ENCODE measurements at regions not wholly inside any gene's neighbourhood (a gene's known extent, or its start where the extent isn't known, plus 50 kb on each side); places are given as distances from the start of the nearest gene placed in this dataset.

DNA sequence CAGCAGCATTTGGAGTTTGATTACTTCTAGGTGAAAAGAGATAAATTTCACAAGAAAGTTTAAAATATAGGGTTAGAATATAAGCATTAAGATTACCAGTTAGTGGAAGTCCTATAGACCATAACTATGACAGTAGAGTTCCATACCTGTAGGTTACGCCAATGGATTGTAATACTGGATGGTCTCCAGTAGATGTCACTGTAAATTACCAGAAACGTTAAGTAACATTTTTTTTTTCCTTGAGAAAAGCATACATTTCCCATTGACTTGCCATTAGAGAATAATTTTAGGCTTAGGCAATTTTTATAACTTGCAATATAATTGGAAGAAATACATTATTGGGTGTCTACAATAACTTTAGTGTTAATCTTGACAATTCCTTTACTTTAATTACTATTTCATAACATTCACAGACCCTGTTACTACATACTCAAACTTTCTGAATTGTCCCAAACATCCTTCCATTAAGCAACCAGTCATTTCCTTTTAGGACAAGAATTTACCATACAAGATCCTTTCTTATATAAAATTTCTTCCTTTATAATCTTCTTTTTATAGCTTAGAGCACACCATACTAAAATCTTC lies 304.1 kb upstream of the TECRL start:
- H3K4me3 ChIP-seq: no peak overlapping the region
- TF ChIP-seq, protein P1, sequence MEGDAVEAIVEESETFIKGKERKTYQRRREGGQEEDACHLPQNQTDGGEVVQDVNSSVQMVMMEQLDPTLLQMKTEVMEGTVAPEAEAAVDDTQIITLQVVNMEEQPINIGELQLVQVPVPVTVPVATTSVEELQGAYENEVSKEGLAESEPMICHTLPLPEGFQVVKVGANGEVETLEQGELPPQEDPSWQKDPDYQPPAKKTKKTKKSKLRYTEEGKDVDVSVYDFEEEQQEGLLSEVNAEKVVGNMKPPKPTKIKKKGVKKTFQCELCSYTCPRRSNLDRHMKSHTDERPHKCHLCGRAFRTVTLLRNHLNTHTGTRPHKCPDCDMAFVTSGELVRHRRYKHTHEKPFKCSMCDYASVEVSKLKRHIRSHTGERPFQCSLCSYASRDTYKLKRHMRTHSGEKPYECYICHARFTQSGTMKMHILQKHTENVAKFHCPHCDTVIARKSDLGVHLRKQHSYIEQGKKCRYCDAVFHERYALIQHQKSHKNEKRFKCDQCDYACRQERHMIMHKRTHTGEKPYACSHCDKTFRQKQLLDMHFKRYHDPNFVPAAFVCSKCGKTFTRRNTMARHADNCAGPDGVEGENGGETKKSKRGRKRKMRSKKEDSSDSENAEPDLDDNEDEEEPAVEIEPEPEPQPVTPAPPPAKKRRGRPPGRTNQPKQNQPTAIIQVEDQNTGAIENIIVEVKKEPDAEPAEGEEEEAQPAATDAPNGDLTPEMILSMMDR (IDR thresholded peaks at IDR 0.05): peak in 2 of 3 experiments; percentile 44 to 60
- TF ChIP-seq EP300 (IDR thresholded peaks at IDR 0.05): no peak
- WGBS: 2% methylated on average over 2 of the region's 2 CpGs
- no peaks in the 10 kb centered on the region for H3K27me3 ChIP-seq
- intact Hi-C loops (cut with DNase I): no loop called here
- DNase-seq (ENCODE audit: extremely low spot score): no peak
- H3K27ac ChIP-seq (replicated peaks in 1 of 4): no peak overlapping the region
- H3K9me3 ChIP-seq: no peaks in the 10 kb centered on the region
- H3K36me3 ChIP-seq: no peaks in the 10 kb centered on the region
- no peaks in the 10 kb centered on the region for H3K4me1 ChIP-seq

DNA sequence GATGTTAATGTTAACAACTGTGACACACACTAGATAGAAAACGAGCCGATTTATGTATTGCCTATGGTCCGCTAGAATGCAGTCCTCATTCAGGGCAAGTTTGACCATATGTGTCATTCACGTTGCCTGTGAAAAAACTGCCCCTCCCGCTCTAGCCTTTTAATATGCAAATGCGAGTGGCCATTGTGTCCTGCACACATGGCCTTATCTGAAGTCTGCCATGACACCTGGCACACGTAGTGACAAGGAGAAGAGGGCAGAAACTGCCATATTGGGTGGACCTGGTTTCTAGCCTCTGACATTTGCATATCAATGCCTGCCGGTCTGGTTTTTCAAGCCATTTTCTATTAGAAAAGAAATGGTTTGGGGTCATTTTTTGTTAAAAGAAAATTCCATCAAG lies 303.3 kb upstream of the TECRL start:
- H3K9me3 ChIP-seq: no peaks in the 10 kb centered on the region
- H3K36me3 ChIP-seq: no peaks in the 10 kb centered on the region
- WGBS: 70% methylated on average over 8 of the region's 8 CpGs
- TF ChIP-seq EP300 (IDR thresholded peaks at IDR 0.05): no peak
- TF ChIP-seq, protein P1 (IDR thresholded peaks at IDR 0.05): no peak
- TF ChIP-seq POLR2AphosphoS5 (IDR thresholded peaks at IDR 0.05): no peak
- no peak for TF ChIP-seq POLR2A (IDR thresholded peaks at IDR 0.05; ENCODE audit: low read depth)
- no peak overlapping the region for H3K4me3 ChIP-seq
- no peak for DNase-seq (ENCODE audit: extremely low spot score)
- H3K27ac ChIP-seq (replicated peaks in 1 of 4): no peak overlapping the region
- intact Hi-C loops (cut with DNase I): no loop called here
- H3K4me1 ChIP-seq: no peaks in the 10 kb centered on the region
- no peaks in the 10 kb centered on the region for H3K27me3 ChIP-seq

DNA sequence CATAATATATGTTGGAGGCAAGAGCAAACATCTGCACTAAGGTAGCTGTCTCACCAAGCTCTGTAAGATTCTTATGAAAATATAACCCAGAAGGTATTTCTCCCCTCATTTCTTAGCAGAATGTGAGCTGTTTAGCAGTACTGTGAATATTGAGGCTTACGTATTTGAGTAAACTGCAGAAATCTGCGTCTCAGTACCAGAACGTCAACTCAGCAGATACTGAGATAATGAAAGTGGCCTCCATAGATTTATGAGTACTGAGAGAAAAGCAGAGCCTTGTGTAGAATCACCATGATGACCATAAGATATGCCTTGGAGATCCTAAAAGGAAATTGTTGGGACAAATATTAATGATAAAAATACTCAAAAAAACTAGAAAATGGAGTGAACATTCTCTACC lies 296.7 kb upstream of the TECRL start:
- no peaks in the 10 kb centered on the region for H3K27me3 ChIP-seq
- no peaks in the 10 kb centered on the region for H3K9me3 ChIP-seq
- DNase-seq (ENCODE audit: extremely low spot score): no peak
- 94% methylated on average over 3 of the region's 3 CpGs for WGBS
- TF ChIP-seq, protein P1 (IDR thresholded peaks at IDR 0.05): no peak
- TF ChIP-seq POLR2AphosphoS5 (IDR thresholded peaks at IDR 0.05) (no peak), EP300 (IDR thresholded peaks at IDR 0.05) (no peak), POLR2A (IDR thresholded peaks at IDR 0.05; ENCODE audit: low read depth) (no peak)
- H3K27ac ChIP-seq (replicated peaks in 1 of 4): no peak overlapping the region
- no peaks in the 10 kb centered on the region for H3K36me3 ChIP-seq
- intact Hi-C loops (cut with DNase I): no loop called here
- no peak overlapping the region for H3K4me3 ChIP-seq
- no peaks in the 10 kb centered on the region for H3K4me1 ChIP-seq

DNA sequence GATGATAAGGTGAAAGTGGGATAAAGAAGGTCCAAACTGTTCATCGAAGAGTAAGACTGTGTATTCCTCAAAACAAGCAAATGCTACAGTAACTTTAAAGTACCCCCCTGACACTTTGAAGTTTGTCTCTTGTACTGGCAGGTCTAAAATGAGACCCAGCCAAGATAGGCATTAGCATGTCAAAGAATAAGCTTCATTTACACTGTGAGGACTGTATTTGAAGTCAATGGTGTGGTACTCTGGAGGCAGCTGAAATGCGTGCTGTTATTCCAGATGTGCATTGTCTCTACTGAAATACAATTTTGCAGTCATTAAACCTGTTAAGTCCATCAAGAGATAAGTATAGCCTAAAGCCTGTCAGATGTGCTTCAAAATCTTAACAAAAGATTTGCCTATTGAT lies 288.9 kb upstream of the TECRL start:
- no peak overlapping the region for H3K4me3 ChIP-seq
- no peak for DNase-seq (ENCODE audit: extremely low spot score)
- H3K27ac ChIP-seq (replicated peaks in 1 of 4): no peak overlapping the region
- H3K36me3 ChIP-seq: no peaks in the 10 kb centered on the region
- no peaks in the 10 kb centered on the region for H3K9me3 ChIP-seq
- H3K4me1 ChIP-seq: no peaks in the 10 kb centered on the region
- TF ChIP-seq, protein P1 (IDR thresholded peaks at IDR 0.05): no peak
- TF ChIP-seq POLR2AphosphoS5 (IDR thresholded peaks at IDR 0.05): no peak
- TF ChIP-seq EP300 (IDR thresholded peaks at IDR 0.05): no peak
- no peak for TF ChIP-seq POLR2A (IDR thresholded peaks at IDR 0.05; ENCODE audit: low read depth)
- intact Hi-C loops (cut with DNase I): no loop called here
- no peaks in the 10 kb centered on the region for H3K27me3 ChIP-seq
- WGBS: 79% methylated on average over 2 of the region's 2 CpGs

DNA sequence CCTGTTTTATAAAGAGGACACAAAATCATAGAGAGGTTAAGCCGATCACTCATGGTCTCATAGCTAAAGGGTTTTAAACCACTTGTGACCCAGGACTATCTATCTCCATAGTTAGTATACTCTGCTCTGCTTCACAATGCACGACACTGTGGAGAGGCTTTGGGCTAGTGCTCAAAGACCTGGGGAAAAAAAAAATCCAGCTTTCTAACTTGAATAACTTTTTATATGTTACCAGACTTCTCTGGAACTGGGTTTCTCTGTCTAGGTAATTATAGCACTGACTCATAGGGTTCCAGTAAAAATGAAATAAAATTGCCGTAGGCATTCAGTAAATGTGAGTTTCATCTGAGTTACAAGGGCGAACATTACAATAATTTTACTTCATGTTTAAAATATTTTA lies 273.7 kb upstream of the TECRL start:
- Histone ChIP-seq H3K36me3 (no peaks in the 10 kb centered on the region), H3K4me3 (no peak overlapping the region), H3K27ac (replicated peaks in 1 of 4) (no peak overlapping the region), H3K27me3 (no peaks in the 10 kb centered on the region), H3K4me1 (no peaks in the 10 kb centered on the region), H3K9me3 (no peaks in the 10 kb centered on the region)
- intact Hi-C loops (cut with DNase I): no loop called here
- 85% methylated on average over 4 of the region's 4 CpGs for WGBS
- TF ChIP-seq POLR2A (IDR thresholded peaks at IDR 0.05; ENCODE audit: low read depth) (no peak), POLR2AphosphoS5 (IDR thresholded peaks at IDR 0.05) (no peak), EP300 (IDR thresholded peaks at IDR 0.05) (no peak)
- TF ChIP-seq, protein P1 (IDR thresholded peaks at IDR 0.05): no peak
- no peak for DNase-seq (ENCODE audit: extremely low spot score)
